H1 (cell line): ENCODE measurements at regions not wholly inside any gene's neighbourhood (a gene's known extent, or its start where the extent isn't known, plus 50 kb on each side); places are given as distances from the start of the nearest gene placed in this dataset.

Source experiments
- CTCF ChIA-PET: fragments of 300-600 bp; sonication (Branson Sonifier 250); formaldehyde crosslinking; loops from one replicate; lab custom pipeline; 2021; ENCODE audit not compliant: partially characterized antibody; lab: Charles Lee
- POLR2A ChIA-PET: fragments of 300-600 bp; sonication (Branson Sonifier 250); formaldehyde crosslinking; loops from one replicate; lab custom pipeline; 2021; ENCODE audit warnings: inconsistent platforms; ENCODE audit not compliant: partially characterized antibody; lab: Charles Lee
- DNase-seq, 2 experiments: peaks; one replicate each; pipeline versions ENCODE4 v3.0.0 to v3.0.0-alpha.2; 2010 to 2022; ENCODE audit warnings: low spot score in 2 of 2, low read depth in 1 of 2, mixed read lengths in 1 of 2
- FAIRE-seq: peaks from 2 replicates; lab custom pipeline; 2011; peaks lifted over from hg19 to GRCh38; lab: Jason Lieb, UNC
- H2AFZ ChIP-seq: 2 replicates; pipeline ENCODE4 v1.8.1; 2012; ENCODE audit warnings: low read length, inconsistent platforms
- H2AK5ac ChIP-seq: 2 replicates; pipeline ENCODE4 v1.6.1; 2013; ENCODE audit warnings: low read depth, low read length
- H2BK120ac ChIP-seq: replicated peaks from 2 replicates; pipeline ENCODE3; 2013; ENCODE audit warnings: low read depth, low read length, inconsistent platforms
- H2BK12ac ChIP-seq: 2 replicates; pipeline ENCODE4 v1.6.1; 2013; ENCODE audit warnings: low read depth, low read length
- H2BK15ac ChIP-seq: 2 replicates; pipeline ENCODE4 v1.6.1; 2013; ENCODE audit warnings: low read length
- H2BK20ac ChIP-seq: 2 replicates; pipeline ENCODE4 v1.6.1; 2013; ENCODE audit warnings: low read length
- H2BK5ac ChIP-seq: 2 replicates; pipeline ENCODE4 v1.6.1; 2013; ENCODE audit warnings: low read depth, low read length
- H3K14ac ChIP-seq: 2 replicates; pipeline ENCODE4 v1.6.1; 2013; ENCODE audit warnings: inconsistent platforms; ENCODE audit not compliant: insufficient read length
- H3K18ac ChIP-seq: 2 replicates; pipeline ENCODE4 v1.6.1; 2013; ENCODE audit warnings: low read length; ENCODE audit errors: extremely low read depth
- H3K23ac ChIP-seq: 2 replicates; pipeline ENCODE4 v1.6.1; 2013; ENCODE audit warnings: inconsistent platforms; ENCODE audit not compliant: insufficient read length
- H3K23me2 ChIP-seq: 2 replicates; pipeline ENCODE4 v1.6.1; 2013; ENCODE audit warnings: low read depth, low read length
- H3K27ac ChIP-seq: 2 replicates; pipeline ENCODE4 v1.6.1; 2011; ENCODE audit warnings: low read depth, low read length, inconsistent platforms
- H3K27me3 ChIP-seq, 4 experiments: replicated peaks in 1 of 4; 1 replicate in 1 of 4; 2 replicates in 3 of 4; pipeline versions ENCODE4 v1.6.1 to v1.8.1; 2011 to 2013; ENCODE audit warnings: low read length in 3 of 4, mild to moderate bottlenecking in 3 of 4, inconsistent platforms in 2 of 4, mixed read lengths in 2 of 4, moderate library complexity in 1 of 4; ENCODE audit not compliant: control insufficient read depth in 3 of 4, insufficient read depth in 3 of 4; ENCODE audit errors: extremely low read depth in 1 of 4
- H3K36me3 ChIP-seq, 4 experiments: 2 replicates each; pipeline versions ENCODE4 v1.6.1 to v1.8.1; 2011 to 2013; ENCODE audit warnings: mild to moderate bottlenecking in 4 of 4, low read length in 3 of 4, moderate library complexity in 2 of 4, control low read depth in 1 of 4, inconsistent platforms in 1 of 4; ENCODE audit not compliant: insufficient read depth in 4 of 4, control insufficient read depth in 2 of 4
- H3K4ac ChIP-seq: replicated peaks from 2 replicates; pipeline ENCODE3; 2013; ENCODE audit warnings: low read length, low read depth, mixed read lengths, inconsistent platforms; ENCODE audit not compliant: insufficient read length
- H3K4me1 ChIP-seq, 4 experiments: replicated peaks in 1 of 4; 1 replicate in 1 of 4; 2 replicates in 3 of 4; pipeline versions ENCODE4 v1.6.1 to v1.8.1; 2011 to 2013; ENCODE audit warnings: low read length in 3 of 4, inconsistent platforms in 2 of 4, mixed read lengths in 1 of 4; ENCODE audit not compliant: insufficient read depth in 4 of 4, control insufficient read depth in 3 of 4
- H3K4me2 ChIP-seq, 2 experiments: 2 replicates each; pipeline versions ENCODE4 v1.6.1 to v1.8.1; 2011 to 2013; ENCODE audit warnings: low read depth in 2 of 2, low read length in 2 of 2, control low read depth in 1 of 2, inconsistent platforms in 1 of 2, mild to moderate bottlenecking in 1 of 2; ENCODE audit not compliant: insufficient read depth in 1 of 2
- H3K4me3 ChIP-seq, 4 experiments: fragments of 200-600, 300-600 bp in 1 of 4; sonication (generic), shearing (Covaris generic), sonication (Bioruptor Twin) in 1 of 4; 2 replicates each; pipeline versions ENCODE4 v1.5.1 to v1.8.1; 2011 to 2016; ENCODE audit warnings: low read length in 4 of 4, low read depth in 3 of 4, control low read depth in 2 of 4, inconsistent platforms in 2 of 4, mild to moderate bottlenecking in 2 of 4, mixed read lengths in 1 of 4, moderate library complexity in 1 of 4; ENCODE audit not compliant: insufficient read depth in 2 of 4; ENCODE audit errors: extremely low read depth in 1 of 4
- H3K56ac ChIP-seq: replicated peaks from 2 replicates; pipeline ENCODE3; 2013; ENCODE audit warnings: low read depth, mild to moderate bottlenecking, mixed read lengths, low read length, inconsistent platforms; ENCODE audit not compliant: insufficient read length
- H3K79me1 ChIP-seq: 2 replicates; pipeline ENCODE4 v1.6.1; 2013; ENCODE audit warnings: low read depth, low read length, control low read depth
- H3K79me2 ChIP-seq, 2 experiments: 2 replicates each; pipeline versions ENCODE4 v1.6.1 to v1.8.1; 2012 to 2013; ENCODE audit warnings: low read length in 2 of 2, mild to moderate bottlenecking in 2 of 2, inconsistent platforms in 1 of 2; ENCODE audit not compliant: insufficient read depth in 2 of 2, control insufficient read depth in 1 of 2
- H3K9ac ChIP-seq, 4 experiments: replicated peaks in 1 of 4; 1 replicate in 1 of 4; 2 replicates in 3 of 4; pipeline versions ENCODE4 v1.6.1 to v1.8.1; 2011 to 2013; ENCODE audit warnings: low read depth in 3 of 4, low read length in 3 of 4, control low read depth in 2 of 4, mild to moderate bottlenecking in 2 of 4, moderate library complexity in 2 of 4, inconsistent platforms in 1 of 4; ENCODE audit errors: extremely low read depth in 1 of 4
- H3K9me3 ChIP-seq, 2 experiments: 2 replicates each; pipeline versions ENCODE4 v1.6.1 to v1.8.1; 2012 to 2013; ENCODE audit warnings: mild to moderate bottlenecking in 2 of 2, moderate library complexity in 2 of 2, control low read depth in 1 of 2, inconsistent platforms in 1 of 2, low read depth in 1 of 2, low read length in 1 of 2, mixed read lengths in 1 of 2; ENCODE audit not compliant: insufficient read depth in 2 of 2
- H4K20me1 ChIP-seq, 2 experiments: replicated peaks in 1 of 2; 2 replicates each; pipeline versions ENCODE3 to v1.8.1; 2011 to 2013; ENCODE audit warnings: inconsistent platforms in 2 of 2, low read length in 2 of 2, mild to moderate bottlenecking in 1 of 2; ENCODE audit not compliant: insufficient read depth in 2 of 2, control insufficient read depth in 1 of 2
- H4K5ac ChIP-seq: 2 replicates; pipeline ENCODE4 v1.6.1; 2013; ENCODE audit warnings: low read length, low read depth, mixed read lengths, inconsistent platforms; ENCODE audit not compliant: insufficient read length
- H4K8ac ChIP-seq: 2 replicates; pipeline ENCODE4 v1.8.0; 2013; ENCODE audit warnings: mild to moderate bottlenecking, moderate library complexity, low read length, inconsistent platforms; ENCODE audit not compliant: insufficient read depth; ENCODE audit errors: extremely low read depth
- H4K91ac ChIP-seq: replicated peaks from 2 replicates; pipeline ENCODE3; 2013; ENCODE audit warnings: low read length, mixed read lengths, inconsistent platforms; ENCODE audit not compliant: insufficient read length
- ASH2L ChIP-seq: fragments of 200-600, 300-600 bp; sonication (generic); IDR thresholded peaks from one replicate; pipeline ENCODE4 v1.7.1; 2017; ENCODE audit warnings: low read length
- BACH1 ChIP-seq: IDR thresholded peaks from 2 replicates; pipeline ENCODE4 v1.6.1; 2012; ENCODE audit warnings: low read length, improper control_type of control experiment
- CHD2 ChIP-seq: IDR thresholded peaks from 2 replicates; pipeline ENCODE4 v1.6.1; 2012; ENCODE audit warnings: low read length, improper control_type of control experiment
- CTCF ChIP-seq, 3 experiments: IDR thresholded peaks; 1 replicate in 2 of 3; 2 replicates in 1 of 3; pipeline versions ENCODE4 v1.5.1 to v1.6.1; 2011; ENCODE audit warnings: low read length in 3 of 3, mild to moderate bottlenecking in 3 of 3, inconsistent platforms in 2 of 3, low read depth in 1 of 3, moderate library complexity in 1 of 3; ENCODE audit not compliant: insufficient read depth in 1 of 3; ENCODE audit errors: control extremely low read depth in 1 of 3
- EP300 ChIP-seq, 2 experiments: IDR thresholded peaks; 1 replicate in 1 of 2; 2 replicates in 1 of 2; pipeline ENCODE4 v1.6.1; 2011 to 2012; ENCODE audit warnings: low read depth in 2 of 2, low read length in 2 of 2, mild to moderate bottlenecking in 2 of 2, borderline replicate concordance in 1 of 2, inconsistent platforms in 1 of 2, moderate library complexity in 1 of 2
- EZH2 ChIP-seq: fragments of 200-600 bp; sonication (generic); IDR thresholded peaks from 2 replicates; pipeline ENCODE4 v1.7.1; 2012; ENCODE audit warnings: low read depth, mild to moderate bottlenecking, moderate library complexity, low read length, inconsistent platforms; ENCODE audit not compliant: severe bottlenecking
- HDAC6 ChIP-seq: IDR thresholded peaks from one replicate; pipeline ENCODE4 v1.7.1; 2012; ENCODE audit warnings: low read depth, mild to moderate bottlenecking, inconsistent platforms, low read length, moderate library complexity
- NANOG ChIP-seq: IDR thresholded peaks from 2 replicates; pipeline ENCODE4 v1.6.1; 2011; ENCODE audit warnings: low read length, low read depth, mild to moderate bottlenecking, inconsistent platforms; ENCODE audit not compliant: insufficient read depth, poor library complexity, severe bottlenecking
- POLR2A ChIP-seq, 2 experiments: IDR thresholded peaks; 1 replicate in 1 of 2; 2 replicates in 1 of 2; pipeline ENCODE4 v1.6.1; 2011; ENCODE audit warnings: low read depth in 2 of 2, low read length in 2 of 2, mild to moderate bottlenecking in 2 of 2; ENCODE audit errors: control extremely low read depth in 1 of 2
- POLR2AphosphoS5 ChIP-seq: IDR thresholded peaks from 2 replicates; pipeline ENCODE4 v1.6.1; 2011; ENCODE audit warnings: low read depth, low read length
- RFX5 ChIP-seq: IDR thresholded peaks from 2 replicates; pipeline ENCODE4 v1.6.1; 2011; ENCODE audit warnings: low read depth, low read length, improper control_type of control experiment, borderline replicate concordance
- SP4 ChIP-seq: IDR thresholded peaks from 2 replicates; pipeline ENCODE4 v1.6.1; 2012; ENCODE audit warnings: low read length, inconsistent platforms
- TCF12 ChIP-seq: IDR thresholded peaks from 2 replicates; pipeline ENCODE4 v1.6.1; 2011; ENCODE audit warnings: low read depth, mild to moderate bottlenecking, low read length
- WGBS, 2 experiments: shearing (Covaris generic) in 1 of 2; methylation state at CpG; one replicate each; pipeline versions ENCODE4 v1.1.6 to v1.1.7; 2013 to 2015; ENCODE audit warnings: low lambda C conversion rate in 2 of 2, mixed read lengths in 2 of 2, inconsistent platforms in 1 of 2, low coverage in 1 of 2, missing lambda C conversion rate in 1 of 2; ENCODE audit not compliant: insufficient replicate concordance in 2 of 2, insufficient coverage in 1 of 2, insufficient read length in 1 of 2; ENCODE audit errors: extremely low coverage in 1 of 2, missing lambda C conversion rate in 1 of 2; 5-methylcytosine and 5-hydroxymethylcytosine counted together

- H3K36me3 ChIP-seq: no peaks in the 10 kb centered on the region
- no peak for DNase-seq
- CTCF ChIA-PET: interaction anchor here (0.9 to 2.8 kb wide), 4 partner anchors 13 to 389 kb away, joined by 3 to 7 read pairs (median 3); no protein-coding TSS in a partner anchor
- no peak overlapping the region for H2BK15ac ChIP-seq
- no peaks in the 10 kb centered on the region for H4K20me1 ChIP-seq
- H3K4me2 ChIP-seq: no peak overlapping the region
- no peak overlapping the region for H2AFZ ChIP-seq
- 90% methylated on average over 5 of the region's 5 CpGs; no CpG with 5 or more reads in 1 of the 2 experiments for WGBS, 2 experiments
- no peak overlapping the region for H3K4me3 ChIP-seq
- no peaks in the 10 kb centered on the region for H3K79me2 ChIP-seq
- POLR2A ChIA-PET: no interaction called here
- no peak overlapping the region for H3K14ac ChIP-seq
- H3K18ac ChIP-seq: no peak overlapping the region
- no peaks in the 10 kb centered on the region for H3K23me2 ChIP-seq
- H4K5ac ChIP-seq: no peak overlapping the region
- H2BK120ac ChIP-seq: no peak overlapping the region
- H4K8ac ChIP-seq: no peak overlapping the region
- no peak overlapping the region for H2BK20ac ChIP-seq
- no peak overlapping the region for H3K23ac ChIP-seq
- H3K27me3 ChIP-seq: peaks cover 0 to 2% (median 0%) of the 10 kb centered on the region in 4 experiments; a peak in 1 of 7 replicates
- H3K27ac ChIP-seq: no peak overlapping the region
- no peak for FAIRE-seq
- no peak overlapping the region for H2AK5ac ChIP-seq
- no peaks in the 10 kb centered on the region for H3K79me1 ChIP-seq
- H3K56ac ChIP-seq: no peak overlapping the region
- H4K91ac ChIP-seq: no peak overlapping the region
- H2BK12ac ChIP-seq: no peak overlapping the region
- H3K9me3 ChIP-seq: no peaks in the 10 kb centered on the region
- no peak overlapping the region for H2BK5ac ChIP-seq
- no peak overlapping the region for H3K4ac ChIP-seq
- H3K9ac ChIP-seq: no peak overlapping the region
- peaks cover 0 to 5% (median under 1%) of the 10 kb centered on the region in 4 experiments; a peak in 3 of 7 replicates for H3K4me1 ChIP-seq
- TF ChIP-seq POLR2AphosphoS5 (no peak), ASH2L (no peak), CHD2 (no peak), HDAC6 (no peak), EZH2 (no peak), CTCF (IDR thresholded peaks at IDR 0.05; ENCODE audit: control extremely low read depth in 1 of 3, insufficient read depth in 1 of 3, low read depth in 1 of 3, low read length in 3 of 3) (no peak), SP4 (no peak), RFX5 (no peak), EP300 (IDR thresholded peaks at IDR 0.05; ENCODE audit: borderline replicate concordance in 1 of 2, low read depth in 2 of 2, low read length in 2 of 2) (no peak), POLR2A (IDR thresholded peaks at IDR 0.05; ENCODE audit: control extremely low read depth in 1 of 2, low read depth in 2 of 2, low read length in 2 of 2) (no peak), BACH1 (no peak), NANOG (no peak), TCF12 (no peak)
Measured at GRCh38 chrX:69216911-69217310, 51.7 kb upstream of the PJA1 start.
